Stimulated activated naive CD8-positive, alpha-beta T cell treated with anti-CD3 and anti-CD28 coated beads, Interleukin-15, amount 100 ng/mL, for 72 hours (primary cell): ENCODE measurements at regions not wholly inside any gene's neighbourhood (a gene's known extent, or its start where the extent isn't known, plus 50 kb on each side); places are given as distances from the start of the nearest gene placed in this dataset.
"Not testable (repeated sequence)": the region's sequence is repeated elsewhere in the genome, so short reads cannot be mapped to it uniquely, and the experiment has no call there.

Experiments used
- ATAC-seq: fragments of 150-1000 bp; cut with Tn5 transposase; 2 replicates; pipeline ENCODE4 v1.10.0; 2021; ENCODE audit warnings: mild to moderate bottlenecking, moderate library complexity
- DNase-seq, 2 donors: peaks; one replicate each; pipeline ENCODE4 v3.0.0; 2021 to 2022
- H3K27ac Mint-ChIP-seq, 2 donors: one replicate each; pipeline ENCODE4 v1.8.0; 2022; ENCODE audit warnings: mild to moderate bottlenecking in 2 of 2, mixed read lengths in 2 of 2, moderate library complexity in 2 of 2
- H3K27me3 Mint-ChIP-seq: one replicate; pipeline ENCODE4 v1.8.0; 2022; ENCODE audit warnings: mixed read lengths
- H3K4me1 Mint-ChIP-seq: one replicate; pipeline ENCODE4 v1.8.0; 2022; ENCODE audit warnings: mild to moderate bottlenecking, mixed read lengths
- H3K4me3 Mint-ChIP-seq, 2 donors: one replicate each; pipeline ENCODE4 v1.8.0; 2022; ENCODE audit warnings: mild to moderate bottlenecking in 2 of 2, mixed read lengths in 2 of 2, moderate library complexity in 1 of 2
- H3K9me3 Mint-ChIP-seq, 2 donors: one replicate each; pipeline ENCODE4 v1.8.0; 2022; ENCODE audit warnings: mixed read lengths in 2 of 2

DNA sequence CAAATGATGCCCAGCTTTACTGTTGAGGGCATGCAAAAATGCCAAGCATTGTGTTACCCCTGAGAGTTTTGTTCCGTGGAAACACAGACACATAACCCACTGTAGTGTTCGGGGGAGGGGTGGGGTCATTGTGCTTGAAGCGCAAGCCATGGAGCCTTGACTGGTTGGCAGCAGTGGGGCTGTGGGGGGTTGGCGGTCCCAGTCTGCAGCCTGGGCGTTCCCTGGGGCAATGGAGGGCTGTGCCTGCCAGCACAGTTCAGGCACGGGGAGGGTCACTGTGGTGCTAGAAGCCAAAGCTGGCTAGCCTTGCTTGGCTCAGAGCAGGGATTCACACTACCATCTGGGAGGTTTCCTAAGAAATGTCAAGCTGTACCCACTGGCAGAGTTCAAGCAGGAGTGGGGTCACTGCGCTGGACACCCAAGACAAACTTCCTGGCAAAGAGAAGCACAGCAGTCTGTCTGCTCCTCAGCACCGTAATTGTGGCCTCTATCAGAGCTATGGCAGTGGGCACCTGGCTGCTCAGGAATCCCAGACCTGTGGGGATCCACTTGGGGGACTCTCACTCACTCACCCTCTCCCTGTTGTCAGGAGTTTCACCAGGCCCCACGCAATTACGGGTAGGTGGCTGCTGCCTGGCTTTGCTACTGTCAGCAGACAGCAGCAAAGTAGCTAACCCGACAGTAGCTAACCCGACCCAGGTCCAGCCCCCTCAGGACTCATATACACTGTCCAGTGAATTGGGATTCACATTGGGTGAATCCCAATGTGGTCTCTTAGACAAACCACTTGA lies 292.4 kb downstream of the ZWINT start:
- Mint-ChIP-seq H3K4me1 (no peaks in the 10 kb centered on the region), H3K9me3 (peaks cover 8 to 24% of the 10 kb centered on the region in 2 donors), H3K27me3 (no peaks in the 10 kb centered on the region), H3K4me3 (no peak overlapping the region), H3K27ac (no peak overlapping the region)
- DNase-seq, result no peak
- no peak for ATAC-seq

DNA sequence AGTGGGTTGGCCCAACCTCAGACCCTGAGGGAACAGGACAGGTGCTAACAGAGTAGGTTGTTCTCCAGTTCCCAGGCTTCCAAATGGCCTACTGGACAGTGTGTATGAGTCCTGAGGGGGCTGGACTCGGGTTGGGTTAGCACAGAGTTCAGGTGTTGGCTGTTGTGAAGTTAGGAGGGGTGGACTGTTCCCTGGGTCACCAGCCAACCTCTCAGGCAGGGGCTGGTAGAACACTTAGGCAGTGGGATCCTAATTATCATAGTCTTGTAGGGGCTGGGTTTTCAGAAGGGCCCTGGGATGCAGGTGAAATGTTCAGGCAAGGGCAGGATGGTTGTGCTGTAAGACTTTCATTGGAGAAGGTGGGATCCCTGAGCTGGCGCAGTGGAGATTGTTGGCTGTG lies 293.0 kb downstream of the ZWINT start:
- no peak for ATAC-seq
- H3K27ac Mint-ChIP-seq, result no peak overlapping the region
- no peak overlapping the region for H3K4me3 Mint-ChIP-seq
- no peak for DNase-seq
- no peaks in the 10 kb centered on the region for H3K4me1 Mint-ChIP-seq
- peaks cover 8 to 24% of the 10 kb centered on the region in 2 donors for H3K9me3 Mint-ChIP-seq
- H3K27me3 Mint-ChIP-seq, result no peaks in the 10 kb centered on the region

DNA sequence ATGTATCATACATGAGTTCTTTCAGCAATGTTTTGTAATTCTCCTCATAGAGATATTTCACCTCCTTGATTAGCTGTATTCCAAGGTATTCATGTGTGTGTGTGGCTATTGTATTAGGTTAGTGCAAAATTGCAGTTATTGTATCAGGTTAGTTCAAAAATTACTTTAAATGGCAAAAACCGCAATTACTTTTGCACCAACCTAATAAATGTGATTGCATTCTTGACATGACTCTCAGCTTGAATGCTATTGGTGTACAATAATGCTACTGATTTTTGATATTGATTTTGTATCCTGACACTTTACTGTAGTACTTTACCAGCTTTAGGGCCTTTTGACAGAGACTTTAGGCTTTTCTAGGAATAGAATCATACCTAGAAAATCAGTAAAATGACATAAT lies 297.4 kb downstream of the ZWINT start:
- Mint-ChIP-seq H3K4me1 (no peaks in the 10 kb centered on the region), H3K4me3 (no peak overlapping the region)

DNA sequence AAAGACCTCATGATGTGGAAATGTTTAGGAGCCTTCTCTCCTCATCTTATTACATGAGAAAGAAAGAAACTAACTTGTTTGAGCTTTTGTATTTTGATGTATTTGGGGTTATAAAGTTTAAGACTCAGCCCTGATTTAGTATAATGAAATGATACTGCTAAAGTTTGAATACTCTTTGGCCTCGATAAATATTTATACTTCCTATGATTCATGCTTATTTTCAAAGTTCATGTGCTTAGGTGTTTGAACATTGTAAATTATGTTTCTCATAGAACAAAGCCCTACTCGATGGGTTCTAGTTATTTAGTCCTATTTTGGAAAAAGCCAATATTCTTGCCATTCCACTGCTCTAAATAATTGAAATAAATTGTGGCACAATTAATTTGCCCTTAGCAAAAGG lies 303.2 kb downstream of the ZWINT start:
- H3K4me1 Mint-ChIP-seq, result no peaks in the 10 kb centered on the region
- no peak overlapping the region for H3K27ac Mint-ChIP-seq
- no peaks in the 10 kb centered on the region for H3K27me3 Mint-ChIP-seq
- H3K9me3 Mint-ChIP-seq, result peaks cover 0 to 9% of the 10 kb centered on the region in 2 donors
- DNase-seq (no peak), ATAC-seq (no peak)
- no peak overlapping the region for H3K4me3 Mint-ChIP-seq

More for the DNA sequence above, 297.4 kb downstream of the ZWINT start:
- ATAC-seq (no peak), DNase-seq (no peak)
- Mint-ChIP-seq H3K27ac (no peak overlapping the region), H3K27me3 (no peaks in the 10 kb centered on the region), H3K9me3 (peaks cover 5 to 24% of the 10 kb centered on the region in 2 donors)

DNA sequence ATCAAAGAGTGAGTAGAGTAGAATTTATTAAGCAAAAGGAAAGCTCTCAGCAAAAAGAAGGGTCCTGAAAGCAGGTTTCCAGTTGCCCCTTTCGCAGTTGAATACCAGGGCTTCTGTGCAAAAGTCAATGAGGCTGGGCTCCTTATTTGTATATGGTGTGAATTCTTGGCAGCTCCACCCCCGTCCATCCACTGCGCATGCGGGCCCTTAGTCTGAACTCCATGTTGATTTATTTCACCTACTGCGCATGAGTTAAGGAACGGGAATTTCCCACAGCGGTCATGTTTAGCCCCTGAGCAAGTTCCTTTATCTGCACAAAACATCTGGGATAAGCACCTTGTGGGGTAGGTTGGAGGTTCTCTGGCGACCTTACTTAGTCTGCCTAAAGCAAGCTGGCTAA lies 325.6 kb downstream of the ZWINT start:
- DNase-seq (no peak), ATAC-seq (no peak)
- Mint-ChIP-seq H3K27me3 (no peaks in the 10 kb centered on the region), H3K4me1 (no peaks in the 10 kb centered on the region), H3K27ac (no peak overlapping the region), H3K4me3 (no peak overlapping the region), H3K9me3 (peaks cover 0 to 9% of the 10 kb centered on the region in 2 donors)

DNA sequence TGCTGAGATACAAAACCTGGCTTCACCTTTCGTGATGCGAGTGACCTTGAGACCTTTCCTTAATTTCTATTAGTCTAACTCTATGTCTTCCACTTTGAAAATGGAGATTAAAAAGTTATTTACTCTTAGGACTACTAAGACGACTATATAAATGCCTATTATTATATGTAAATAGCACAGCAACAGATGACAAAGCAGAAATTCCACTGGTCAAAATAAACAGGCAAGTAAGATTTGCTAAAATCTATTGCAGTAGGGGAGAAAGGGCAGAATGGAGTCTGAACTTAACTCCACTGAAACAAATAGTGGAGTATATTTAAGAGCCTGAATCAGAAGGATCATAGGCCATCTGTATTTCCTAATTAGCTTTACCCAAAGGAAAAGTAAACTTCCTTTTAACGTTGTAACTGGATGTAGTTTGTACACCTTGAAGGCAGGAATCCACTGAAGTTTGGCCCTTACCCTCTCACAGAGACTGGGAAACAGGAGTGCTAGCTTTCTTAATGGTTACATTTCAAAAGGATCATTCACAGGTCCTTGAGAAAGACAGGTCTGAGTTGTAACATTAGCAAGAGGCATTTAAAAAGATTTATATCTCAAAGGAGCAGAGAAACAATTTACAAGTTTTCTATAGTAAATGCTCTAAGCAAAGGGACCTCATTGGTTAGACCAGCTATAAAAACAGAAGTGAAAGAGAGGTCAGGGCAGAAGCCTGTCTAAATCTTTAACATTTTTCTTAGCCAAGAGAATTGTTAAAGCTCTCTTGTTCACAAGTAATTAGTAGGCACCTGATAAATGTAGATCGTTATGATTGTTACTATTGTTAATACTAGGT lies 332.5 kb downstream of the ZWINT start:
- Mint-ChIP-seq H3K4me3 (no peak overlapping the region), H3K27me3 (no peaks in the 10 kb centered on the region), H3K4me1 (no peaks in the 10 kb centered on the region), H3K9me3 (no peaks in the 10 kb centered on the region), H3K27ac (no peak overlapping the region)
- no peak for ATAC-seq
- no peak for DNase-seq

DNA sequence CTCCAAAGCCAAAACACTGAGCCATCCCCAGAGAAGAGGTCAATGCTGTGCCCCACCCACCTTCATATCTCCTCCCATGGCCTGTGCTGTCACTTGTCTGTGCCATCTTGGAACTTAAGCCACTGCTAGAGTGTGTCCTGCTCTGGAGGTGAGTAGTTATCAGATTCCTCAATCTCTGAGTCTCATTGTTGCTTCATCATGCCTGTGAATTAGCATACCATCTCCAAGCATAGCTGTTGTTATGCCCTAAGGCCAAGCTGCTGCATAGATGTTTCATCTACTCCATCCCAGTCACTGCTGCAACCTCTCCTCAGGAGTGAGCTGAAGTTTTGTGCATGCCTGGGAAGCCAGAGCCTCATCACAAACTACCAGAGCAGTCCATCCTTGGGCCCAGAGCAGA lies 349.0 kb downstream of the ZWINT start:
- Mint-ChIP-seq H3K4me3 (no peak overlapping the region), H3K27ac (no peak overlapping the region), H3K27me3 (no peaks in the 10 kb centered on the region), H3K9me3 (peaks cover 8 to 10% of the 10 kb centered on the region in 2 donors), H3K4me1 (no peaks in the 10 kb centered on the region)
- ATAC-seq (no peak), DNase-seq (no peak)

DNA sequence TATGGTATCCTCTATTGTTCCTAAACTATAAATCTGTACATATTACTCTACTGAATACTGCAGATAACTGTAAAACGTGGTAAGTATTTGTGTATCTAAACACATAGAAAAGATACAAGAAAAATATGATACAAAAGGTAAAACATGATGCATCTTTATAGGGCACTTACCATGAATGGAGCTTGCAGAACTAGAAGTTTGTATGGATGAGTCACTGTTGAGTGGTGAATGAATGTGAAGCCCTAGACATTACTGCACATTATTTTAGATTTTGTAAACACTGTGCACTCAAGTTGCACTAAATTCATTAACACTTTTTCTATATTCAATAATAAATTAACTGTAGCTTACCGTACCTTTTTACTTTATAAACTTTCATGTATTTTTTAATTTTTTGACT lies 357.5 kb downstream of the ZWINT start:
- no peak for ATAC-seq
- Mint-ChIP-seq H3K4me1 (no peaks in the 10 kb centered on the region), H3K9me3 (peaks cover 0 to 5% of the 10 kb centered on the region in 2 donors), H3K27ac (no peak overlapping the region), H3K4me3 (no peak overlapping the region), H3K27me3 (no peaks in the 10 kb centered on the region)
- no peak for DNase-seq

DNA sequence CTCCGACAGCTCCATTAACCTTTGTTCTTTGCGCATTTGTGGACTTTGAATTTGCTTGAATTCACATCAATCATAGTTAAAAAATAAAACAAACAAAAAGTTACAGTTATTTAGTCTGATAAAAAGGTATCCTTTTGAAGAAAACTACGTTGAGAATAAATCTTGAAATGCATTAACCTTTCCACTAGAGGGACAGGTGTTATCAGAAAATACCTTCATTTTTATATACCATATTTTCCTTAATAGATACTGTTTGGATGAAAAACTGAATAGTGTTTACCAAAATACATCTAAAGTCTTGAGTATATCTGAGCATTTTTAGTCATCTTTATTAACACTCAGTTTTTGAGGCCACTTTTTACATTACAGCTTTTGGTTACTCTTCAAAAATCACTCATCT lies 371.9 kb downstream of the ZWINT start:
- Mint-ChIP-seq H3K9me3 (no peaks in the 10 kb centered on the region), H3K27ac (no peak overlapping the region), H3K4me1 (no peaks in the 10 kb centered on the region), H3K27me3 (no peaks in the 10 kb centered on the region), H3K4me3 (no peak overlapping the region)
- DNase-seq (no peak), ATAC-seq (no peak)

DNA sequence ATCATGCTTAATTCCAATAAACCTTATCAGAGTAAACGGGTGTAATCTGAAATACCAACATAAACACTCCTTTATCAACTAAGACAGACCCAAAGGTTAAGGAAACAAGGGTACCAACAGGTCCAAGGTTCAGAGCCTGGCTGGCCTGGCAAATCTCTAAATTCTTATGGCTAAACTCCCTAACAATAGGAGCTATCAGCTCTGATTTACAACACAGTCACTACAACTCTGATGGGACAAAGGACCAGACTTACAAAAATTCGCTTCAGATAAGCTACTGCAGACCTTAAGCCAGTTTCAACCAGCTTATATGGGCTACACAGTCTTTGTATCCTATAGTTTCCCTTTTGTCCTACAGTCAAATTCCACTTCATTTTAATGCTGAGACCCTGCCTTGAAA lies 381.9 kb downstream of the ZWINT start:
- Mint-ChIP-seq H3K27ac (no peak overlapping the region), H3K4me3 (no peak overlapping the region), H3K4me1 (no peaks in the 10 kb centered on the region), H3K9me3 (no peaks in the 10 kb centered on the region), H3K27me3 (no peaks in the 10 kb centered on the region)
- ATAC-seq (no peak), DNase-seq (no peak)

DNA sequence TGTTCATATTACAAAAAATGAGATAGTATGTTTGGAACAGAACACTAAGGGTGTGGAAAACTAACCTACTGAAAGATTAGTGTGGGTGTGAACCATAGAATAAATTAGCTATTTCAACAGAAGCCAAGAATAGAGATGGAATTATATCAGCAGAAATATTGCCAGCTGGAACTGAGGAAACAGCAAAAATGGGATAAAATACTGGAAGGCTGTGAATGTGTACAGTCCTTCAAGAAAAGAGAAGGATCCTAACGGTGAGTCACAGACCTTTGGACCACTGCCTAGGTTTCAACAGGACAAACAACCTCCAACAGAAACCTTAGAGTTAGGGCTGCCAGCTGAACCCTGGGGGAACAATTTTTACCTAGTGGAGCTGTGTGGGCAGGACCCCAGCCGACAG lies 395.0 kb downstream of the ZWINT start:
- no peak for ATAC-seq
- no peaks in the 10 kb centered on the region for H3K27me3 Mint-ChIP-seq
- no peak overlapping the region for H3K4me3 Mint-ChIP-seq
- peaks cover 4 to 11% of the 10 kb centered on the region in 2 donors for H3K9me3 Mint-ChIP-seq
- no peak for DNase-seq
- H3K27ac Mint-ChIP-seq, result no peak overlapping the region
- no peaks in the 10 kb centered on the region for H3K4me1 Mint-ChIP-seq

DNA sequence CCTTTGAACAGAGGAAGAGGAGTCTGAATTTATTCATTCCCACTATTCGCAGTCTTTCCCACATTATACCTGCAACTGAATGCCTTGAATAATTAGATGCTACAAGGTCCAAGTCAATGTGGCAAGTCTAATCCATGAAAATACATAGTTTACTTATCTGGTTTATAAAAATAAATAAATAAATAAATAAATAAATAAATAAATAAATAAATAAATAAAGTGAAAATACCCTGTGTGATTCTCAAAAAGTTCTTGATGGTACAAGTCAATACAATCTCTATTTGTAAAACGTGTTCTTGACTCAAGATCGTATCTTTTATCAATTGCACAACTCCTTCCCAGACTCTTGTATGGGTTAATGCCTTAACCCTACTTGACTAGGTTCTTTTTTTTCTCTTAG lies 417.7 kb downstream of the ZWINT start:
- DNase-seq (no peak), ATAC-seq (no peak)
- H3K27me3 Mint-ChIP-seq, result no peaks in the 10 kb centered on the region
- H3K4me1 Mint-ChIP-seq, result no peaks in the 10 kb centered on the region
- no peak overlapping the region for H3K27ac Mint-ChIP-seq
- H3K4me3 Mint-ChIP-seq, result no peak overlapping the region
- H3K9me3 Mint-ChIP-seq, result no peaks in the 10 kb centered on the region

DNA sequence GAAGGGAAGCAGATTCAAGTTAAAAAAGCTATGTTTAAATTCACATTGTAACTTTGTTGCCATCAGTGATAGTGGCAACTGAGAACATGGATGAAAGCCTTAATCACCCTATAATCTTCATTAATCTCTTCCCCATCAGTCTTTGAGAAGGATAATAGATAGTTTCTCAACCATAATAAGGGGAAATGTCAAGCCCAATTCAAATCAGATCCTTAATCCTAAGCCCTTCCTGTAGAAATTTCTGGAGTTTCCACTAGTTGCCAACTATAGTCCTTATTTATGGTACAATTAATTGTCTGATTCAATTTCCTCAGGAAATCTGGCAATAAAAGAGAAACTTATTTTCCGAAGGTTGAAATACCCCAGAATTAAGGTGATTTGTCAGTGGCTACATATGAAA lies 431.8 kb downstream of the ZWINT start:
- no peaks in the 10 kb centered on the region for H3K4me1 Mint-ChIP-seq
- DNase-seq (no peak), ATAC-seq (no peak)
- H3K9me3 Mint-ChIP-seq, result no peaks in the 10 kb centered on the region
- H3K27ac Mint-ChIP-seq, result no peak overlapping the region
- H3K4me3 Mint-ChIP-seq, result no peak overlapping the region
- H3K27me3 Mint-ChIP-seq, result no peaks in the 10 kb centered on the region

DNA sequence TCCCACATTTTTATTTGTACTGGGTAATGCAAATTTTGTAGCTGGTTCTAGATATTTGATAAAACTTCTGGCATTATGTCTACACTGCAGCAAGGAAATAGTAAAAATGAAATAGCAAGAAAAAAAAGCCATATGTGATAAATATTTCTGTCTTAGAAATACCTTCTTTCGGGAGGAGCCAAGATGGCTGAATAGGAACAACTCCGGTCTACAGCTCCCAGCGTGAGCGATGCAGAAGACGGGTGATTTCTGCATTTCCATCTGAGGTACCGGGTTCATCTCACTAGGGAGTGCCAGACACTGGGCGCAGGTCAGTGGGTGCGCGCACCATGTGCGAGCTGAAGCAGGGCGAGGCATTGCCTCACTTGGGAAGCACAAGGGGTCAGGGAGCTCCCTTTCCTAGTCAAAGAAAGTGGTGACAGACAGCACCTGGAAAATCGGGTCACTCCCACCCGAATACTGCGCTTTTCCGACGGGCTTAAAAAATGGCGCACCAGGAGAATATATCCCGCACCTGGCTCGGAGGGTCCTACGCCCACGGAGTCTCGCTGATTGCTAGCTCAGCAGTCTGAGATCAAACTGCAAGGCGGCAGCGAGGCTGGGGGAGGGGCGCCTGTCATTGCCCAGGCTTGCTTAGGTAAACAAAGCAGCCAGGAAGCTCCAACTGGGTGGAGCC lies 461.4 kb downstream of the ZWINT start:
- H3K4me3 Mint-ChIP-seq, DNase-seq: not testable (repeated sequence)

DNA sequence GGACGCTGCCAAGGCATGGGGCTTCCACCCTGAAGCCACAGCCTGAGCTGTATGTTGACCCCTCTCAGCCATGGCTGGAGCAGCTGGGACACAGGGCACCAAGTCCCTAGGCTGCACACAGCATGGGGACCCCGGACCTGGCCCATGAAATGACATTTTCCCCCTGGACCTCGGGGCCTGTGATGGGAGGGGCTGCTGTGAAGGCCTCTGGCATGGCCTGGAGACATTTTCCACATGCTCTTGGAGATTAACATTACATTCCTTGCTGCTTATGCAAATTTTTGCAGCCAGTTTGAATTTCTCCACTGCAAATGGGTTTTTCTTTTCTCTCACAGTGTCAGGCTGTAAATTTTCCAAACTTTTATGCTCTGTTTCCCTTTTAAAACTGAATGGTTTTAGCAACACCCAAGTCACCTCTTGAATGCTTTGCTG lies 463.6 kb downstream of the ZWINT start:
- ATAC-seq, result no peak
- H3K4me3 Mint-ChIP-seq, result no peak overlapping the region
- H3K9me3 Mint-ChIP-seq, result peaks cover 15 to 16% of the 10 kb centered on the region in 2 donors
- H3K27me3 Mint-ChIP-seq, result no peaks in the 10 kb centered on the region
- no peaks in the 10 kb centered on the region for H3K4me1 Mint-ChIP-seq
- H3K27ac Mint-ChIP-seq, result no peak overlapping the region
- no peak for DNase-seq

More for the DNA sequence above, 461.4 kb downstream of the ZWINT start:
- not testable (repeated sequence) for H3K27me3 Mint-ChIP-seq, H3K27ac Mint-ChIP-seq, H3K4me1 Mint-ChIP-seq, ATAC-seq
- peaks cover 11 to 15% of the 10 kb centered on the region in 2 donors for H3K9me3 Mint-ChIP-seq

DNA sequence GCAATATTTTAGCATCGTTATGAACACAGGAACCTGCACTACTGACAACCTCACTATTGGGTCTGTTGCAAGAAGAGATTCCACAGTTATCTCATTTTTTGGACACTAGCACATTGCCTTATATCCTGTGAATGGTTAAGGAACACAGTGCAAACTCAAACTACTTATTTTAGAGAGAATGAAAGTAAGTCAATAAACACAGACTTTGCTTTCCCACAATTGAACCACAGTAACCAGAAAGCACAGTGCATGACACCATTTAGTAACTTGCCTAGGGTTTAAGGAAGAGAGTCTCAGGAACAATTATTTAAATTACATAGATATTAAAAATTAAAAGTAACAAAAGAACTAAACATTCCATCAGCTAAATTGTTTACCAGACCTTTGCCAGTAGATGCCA lies 468.8 kb downstream of the ZWINT start:
- no peak overlapping the region for H3K4me3 Mint-ChIP-seq
- peaks cover 8 to 10% of the 10 kb centered on the region in 2 donors for H3K9me3 Mint-ChIP-seq
- no peaks in the 10 kb centered on the region for H3K4me1 Mint-ChIP-seq
- ATAC-seq (no peak), DNase-seq (no peak)
- no peaks in the 10 kb centered on the region for H3K27me3 Mint-ChIP-seq
- H3K27ac Mint-ChIP-seq, result no peak overlapping the region
